Karpas-422 (cell line): ENCODE measurements at regions not wholly inside any gene's neighbourhood (a gene's known extent, or its start where the extent isn't known, plus 50 kb on each side); places are given as distances from the start of the nearest gene placed in this dataset.

ENCODE experiments used
- DNase-seq: peaks from one replicate; pipeline ENCODE4 v3.0.0-alpha.2; 2015
- H2AFZ ChIP-seq: fragments of 200-600 bp; sonication (generic); 2 replicates; pipeline ENCODE4 v1.6.1; 2014; ENCODE audit warnings: antibody characterized with exemption, low read length, mixed read lengths
- H3K27ac ChIP-seq: fragments of 200-600 bp; sonication (generic); 2 replicates; pipeline ENCODE4 v1.5.1; 2014; ENCODE audit warnings: mild to moderate bottlenecking, low read length, moderate library complexity
- H3K27me3 ChIP-seq: fragments of 200-600 bp; sonication (generic); 2 replicates; pipeline ENCODE4 v1.6.1; 2014; ENCODE audit warnings: low read length, mixed read lengths
- H3K36me3 ChIP-seq: fragments of 200-600 bp; sonication (generic); 2 replicates; pipeline ENCODE4 v1.6.1; 2014; ENCODE audit warnings: low read length, mixed read lengths; ENCODE audit not compliant: insufficient read depth
- H3K4me1 ChIP-seq: fragments of 200-600 bp; sonication (generic); 2 replicates; pipeline ENCODE4 v1.6.1; 2014; ENCODE audit warnings: mild to moderate bottlenecking, low read length, mixed read lengths
- H3K4me2 ChIP-seq: fragments of 200-600 bp; sonication (generic); 2 replicates; pipeline ENCODE4 v1.6.1; 2014; ENCODE audit warnings: low read length, low read depth, mild to moderate bottlenecking; ENCODE audit not compliant: poor library complexity, severe bottlenecking
- H3K4me3 ChIP-seq: fragments of 200-600 bp; sonication (generic); 2 replicates; pipeline ENCODE4 v1.5.1; 2014; ENCODE audit warnings: mild to moderate bottlenecking, antibody characterized with exemption, low read length, mixed read lengths
- H3K79me2 ChIP-seq: fragments of 200-600 bp; sonication (generic); 2 replicates; pipeline ENCODE4 v1.6.1; 2014; ENCODE audit warnings: mild to moderate bottlenecking, low read length, mixed read lengths
- H3K9ac ChIP-seq: fragments of 200-600 bp; sonication (generic); 2 replicates; pipeline ENCODE4 v1.6.0; 2014; ENCODE audit warnings: low read length
- H3K9me2 ChIP-seq: fragments of 200-600 bp; sonication (generic), shearing (Covaris generic); replicated peaks from 2 replicates; pipeline ENCODE4 v1.6.0; 2014; ENCODE audit warnings: mild to moderate bottlenecking, low read length, moderate library complexity; ENCODE audit not compliant: insufficient read depth
- H3K9me3 ChIP-seq: fragments of 300-700, 200-600 bp; sonication (generic); 2 replicates; pipeline ENCODE4 v1.6.1; 2014; ENCODE audit warnings: low read length, mixed read lengths
- H4K20me1 ChIP-seq: fragments of 200-600 bp; sonication (generic); 2 replicates; pipeline ENCODE4 v1.6.1; 2014; ENCODE audit warnings: mild to moderate bottlenecking, antibody characterized with exemption, low read length, low read depth; ENCODE audit not compliant: insufficient read depth

DNA sequence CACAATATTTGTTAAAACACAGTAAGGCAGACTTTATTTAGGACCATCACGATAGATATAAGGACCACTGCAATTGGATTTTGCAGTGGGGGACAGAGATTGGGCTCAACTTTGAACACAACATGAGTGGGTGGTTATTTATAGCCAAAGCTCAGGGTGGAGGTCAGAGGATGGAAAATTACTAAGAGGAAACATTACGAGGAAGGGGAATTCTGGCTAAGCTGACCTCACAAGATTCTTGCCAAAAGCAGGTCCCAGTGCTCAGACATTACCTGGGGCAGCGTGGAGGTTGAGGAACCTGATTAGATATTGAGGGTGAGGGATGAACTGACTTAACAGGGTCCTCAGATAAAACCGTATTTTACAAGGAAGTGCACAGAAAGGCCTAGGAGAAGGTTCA is 88.9 kb upstream of the NBEA start:
- no peak for DNase-seq
- no peak overlapping the region for H2AFZ ChIP-seq
- H3K36me3 ChIP-seq: no peaks in the 10 kb centered on the region
- no peak overlapping the region for H3K9ac ChIP-seq
- no peak overlapping the region for H3K27ac ChIP-seq
- H3K9me2 ChIP-seq: no peaks in the 10 kb centered on the region
- no peaks in the 10 kb centered on the region for H3K9me3 ChIP-seq
- no peak overlapping the region for H3K4me3 ChIP-seq
- no peaks in the 10 kb centered on the region for H3K79me2 ChIP-seq
- no peak overlapping the region for H3K4me2 ChIP-seq
- H4K20me1 ChIP-seq: no peaks in the 10 kb centered on the region
- H3K27me3 ChIP-seq: no peaks in the 10 kb centered on the region
- no peaks in the 10 kb centered on the region for H3K4me1 ChIP-seq

DNA sequence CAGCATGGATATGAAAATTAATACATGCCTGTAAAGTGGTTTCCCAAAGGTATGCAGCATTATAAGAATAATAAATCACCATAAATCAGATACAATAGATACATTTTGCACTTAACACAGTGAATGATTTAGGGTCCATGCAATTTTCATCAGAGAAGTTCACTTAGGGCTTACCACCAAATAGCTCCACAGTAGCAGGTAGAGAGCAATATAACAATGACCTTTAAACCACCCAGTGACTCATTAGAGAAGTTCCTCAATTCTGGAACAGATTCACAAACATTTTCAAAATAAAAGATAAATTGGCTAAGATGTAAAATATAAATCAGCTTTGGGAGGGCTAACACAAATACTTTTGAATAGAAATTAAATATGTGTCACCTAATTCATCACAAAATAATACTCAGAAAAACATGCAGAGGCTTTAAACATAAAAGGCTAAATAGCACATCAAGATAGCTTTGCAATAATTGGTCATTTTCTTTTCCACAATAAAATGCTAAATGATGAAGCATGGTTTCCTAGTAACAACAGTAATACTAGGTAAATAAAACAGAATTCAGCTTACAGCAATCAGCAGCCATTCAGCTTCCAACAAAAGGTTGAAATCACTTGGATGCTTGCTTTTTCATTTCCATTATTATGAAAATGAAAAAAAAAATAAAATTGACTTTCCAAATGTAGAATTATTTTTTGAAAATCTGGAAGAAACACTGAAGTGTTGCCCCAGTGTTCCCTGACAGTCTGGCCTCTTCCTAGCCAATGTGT is 84.3 kb upstream of the NBEA start:
- no peak overlapping the region for H3K4me3 ChIP-seq
- H3K9ac ChIP-seq: no peak overlapping the region
- H3K79me2 ChIP-seq: no peaks in the 10 kb centered on the region

DNA sequence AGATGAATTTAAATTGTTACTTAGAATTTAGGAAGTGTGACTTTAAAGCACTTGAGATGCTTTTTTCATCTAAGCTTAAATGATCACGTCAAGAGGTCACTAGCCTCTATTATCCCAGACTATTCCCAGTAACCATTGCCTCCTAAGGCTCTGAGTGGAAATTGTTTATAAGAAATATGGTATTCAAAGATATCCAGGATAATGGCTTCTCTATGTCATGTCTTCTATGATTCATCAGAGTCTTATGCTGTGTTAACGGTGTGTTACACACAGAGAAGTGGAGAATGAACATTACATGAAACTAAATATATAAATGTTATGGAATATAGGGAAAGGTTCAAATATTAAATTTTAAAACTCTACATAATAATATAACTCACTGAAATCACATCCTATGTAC is 79.8 kb upstream of the NBEA start:
- H3K36me3 ChIP-seq: no peaks in the 10 kb centered on the region
- no peaks in the 10 kb centered on the region for H3K9me3 ChIP-seq
- H3K4me1 ChIP-seq: no peaks in the 10 kb centered on the region
- no peak overlapping the region for H3K4me2 ChIP-seq
- H4K20me1 ChIP-seq: no peaks in the 10 kb centered on the region
- H3K9ac ChIP-seq: no peak overlapping the region
- DNase-seq: no peak
- H3K4me3 ChIP-seq: no peak overlapping the region
- H3K79me2 ChIP-seq: no peaks in the 10 kb centered on the region
- no peak overlapping the region for H3K27ac ChIP-seq
- no peaks in the 10 kb centered on the region for H3K9me2 ChIP-seq
- no peaks in the 10 kb centered on the region for H3K27me3 ChIP-seq
- H2AFZ ChIP-seq: no peak overlapping the region

More for the DNA sequence above, 84.3 kb upstream of the NBEA start:
- no peaks in the 10 kb centered on the region for H3K4me1 ChIP-seq
- DNase-seq: no peak
- no peaks in the 10 kb centered on the region for H3K36me3 ChIP-seq
- no peak overlapping the region for H3K4me2 ChIP-seq
- H3K9me3 ChIP-seq: no peaks in the 10 kb centered on the region
- H3K27me3 ChIP-seq: no peaks in the 10 kb centered on the region
- H2AFZ ChIP-seq: no peak overlapping the region
- H4K20me1 ChIP-seq: no peaks in the 10 kb centered on the region
- no peak overlapping the region for H3K27ac ChIP-seq
- H3K9me2 ChIP-seq: no peaks in the 10 kb centered on the region

DNA sequence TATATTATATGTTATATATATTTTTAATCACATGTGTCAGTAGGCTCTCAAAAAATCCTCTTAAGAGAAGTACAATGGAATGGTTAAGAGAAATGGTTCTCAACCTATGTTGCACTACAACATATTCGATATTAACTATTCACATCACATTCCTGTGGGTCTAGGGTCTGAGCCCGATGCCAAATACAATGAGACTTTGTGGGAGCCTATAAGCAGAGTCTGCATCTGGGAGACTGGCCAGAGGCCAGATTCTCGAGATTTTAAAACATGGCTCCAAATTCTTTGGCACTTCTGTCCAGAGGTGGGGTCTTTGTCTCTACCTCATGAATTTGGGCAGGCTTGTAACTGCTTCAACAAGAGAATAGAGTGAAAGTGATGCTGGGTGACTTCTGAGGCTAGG is 79.4 kb upstream of the NBEA start:
- Histone ChIP-seq H3K36me3 (no peaks in the 10 kb centered on the region), H2AFZ (no peak overlapping the region), H4K20me1 (no peaks in the 10 kb centered on the region), H3K9me2 (no peaks in the 10 kb centered on the region), H3K4me3 (no peak overlapping the region), H3K9me3 (no peaks in the 10 kb centered on the region), H3K4me1 (no peaks in the 10 kb centered on the region), H3K79me2 (no peaks in the 10 kb centered on the region), H3K4me2 (no peak overlapping the region), H3K9ac (no peak overlapping the region), H3K27me3 (no peaks in the 10 kb centered on the region), H3K27ac (no peak overlapping the region)
- no peak for DNase-seq

DNA sequence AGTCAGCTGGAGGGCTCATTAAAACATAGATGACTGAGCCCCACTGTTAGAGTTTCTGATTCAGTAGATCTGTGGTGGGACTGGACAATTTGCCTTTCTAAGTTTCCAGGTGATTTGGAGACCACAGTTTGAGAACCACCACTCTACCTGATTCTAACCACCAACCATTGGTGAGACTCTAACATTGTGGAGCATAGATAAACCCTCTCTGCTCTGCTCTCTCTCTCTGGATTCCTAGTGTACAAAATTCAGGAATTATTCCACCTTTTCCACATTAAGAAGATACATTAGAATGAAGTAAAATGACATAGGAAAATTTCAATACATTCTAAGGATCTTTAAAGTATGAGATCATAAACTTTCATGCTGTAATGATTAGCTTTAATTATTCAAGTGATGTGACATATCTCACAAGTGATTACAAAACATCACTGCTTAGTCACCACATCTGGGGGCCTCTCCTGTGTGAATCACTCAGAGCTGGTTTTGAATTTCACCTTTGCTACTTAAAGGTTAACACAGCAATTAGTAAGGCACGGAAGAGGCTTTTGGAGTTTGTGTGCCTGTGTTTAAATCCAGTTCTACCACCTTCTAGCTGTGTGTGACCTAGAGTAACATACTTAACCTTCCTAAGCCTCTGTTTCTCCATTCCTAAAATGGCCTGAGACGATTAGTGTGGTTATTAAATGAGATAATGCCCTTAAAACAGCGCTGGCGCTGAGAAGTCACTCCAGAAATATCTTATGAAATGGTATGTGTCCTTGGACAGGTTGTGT is 78.5 kb upstream of the NBEA start:
- no peak for DNase-seq
- Histone ChIP-seq H3K36me3 (no peaks in the 10 kb centered on the region), H3K27me3 (no peaks in the 10 kb centered on the region), H3K4me3 (no peak overlapping the region), H3K27ac (no peak overlapping the region), H3K9me3 (no peaks in the 10 kb centered on the region), H3K4me2 (no peak overlapping the region), H3K79me2 (no peaks in the 10 kb centered on the region), H2AFZ (no peak overlapping the region), H3K9ac (no peak overlapping the region), H4K20me1 (no peaks in the 10 kb centered on the region), H3K9me2 (no peaks in the 10 kb centered on the region), H3K4me1 (no peaks in the 10 kb centered on the region)

DNA sequence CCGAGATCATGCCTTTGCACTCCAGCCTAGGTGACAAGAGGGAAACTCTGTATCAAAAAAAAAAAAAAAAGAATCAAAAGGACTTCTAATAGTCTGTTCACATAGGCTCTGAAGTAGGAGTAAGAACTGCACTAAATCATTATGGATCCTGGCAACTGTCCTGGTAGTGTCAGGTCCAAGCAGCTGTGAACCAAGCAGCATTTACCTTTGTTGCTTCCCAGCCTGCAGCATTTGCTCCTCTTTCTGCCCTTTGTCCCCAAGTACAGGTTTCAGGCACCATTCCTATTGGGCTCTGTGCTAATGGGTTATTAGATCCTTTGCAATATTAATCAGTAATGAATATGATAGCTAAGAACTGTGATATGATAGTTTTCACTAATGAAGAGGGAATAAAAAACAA is 77.4 kb upstream of the NBEA start:
- Histone ChIP-seq H3K9me3 (no peaks in the 10 kb centered on the region), H2AFZ (no peak overlapping the region), H3K4me2 (no peak overlapping the region), H3K36me3 (no peaks in the 10 kb centered on the region), H3K4me1 (no peaks in the 10 kb centered on the region), H3K79me2 (no peaks in the 10 kb centered on the region), H3K4me3 (no peak overlapping the region), H4K20me1 (no peaks in the 10 kb centered on the region), H3K27ac (no peak overlapping the region), H3K9me2 (no peaks in the 10 kb centered on the region), H3K27me3 (no peaks in the 10 kb centered on the region), H3K9ac (no peak overlapping the region)
- no peak for DNase-seq

DNA sequence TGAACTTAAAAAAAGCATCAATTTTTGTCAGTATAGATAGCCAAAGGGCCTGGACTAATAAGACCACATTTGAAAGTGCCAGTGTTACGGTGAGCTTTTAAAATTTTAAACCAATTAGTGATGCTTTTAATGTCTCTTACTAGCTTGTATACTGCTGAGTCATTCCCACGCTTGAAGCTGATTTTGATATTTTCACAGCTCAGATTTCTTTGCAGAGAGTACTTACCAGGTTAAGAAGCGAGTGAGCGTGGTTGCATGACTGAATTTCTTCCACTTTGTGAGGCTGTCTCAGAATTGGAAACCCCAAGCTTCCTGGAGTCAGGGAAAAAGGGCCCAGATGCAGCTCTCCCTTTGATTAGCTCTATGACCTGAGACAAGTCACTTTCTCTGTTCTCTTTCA is 74.5 kb upstream of the NBEA start:
- DNase-seq: no peak
- H3K27ac ChIP-seq: no peak overlapping the region
- H3K27me3 ChIP-seq: no peaks in the 10 kb centered on the region
- no peaks in the 10 kb centered on the region for H3K9me2 ChIP-seq
- no peaks in the 10 kb centered on the region for H4K20me1 ChIP-seq
- no peaks in the 10 kb centered on the region for H3K79me2 ChIP-seq
- H3K9me3 ChIP-seq: no peaks in the 10 kb centered on the region
- no peak overlapping the region for H3K9ac ChIP-seq
- H2AFZ ChIP-seq: no peak overlapping the region
- no peaks in the 10 kb centered on the region for H3K36me3 ChIP-seq
- no peak overlapping the region for H3K4me3 ChIP-seq
- H3K4me2 ChIP-seq: no peak overlapping the region
- no peaks in the 10 kb centered on the region for H3K4me1 ChIP-seq

DNA sequence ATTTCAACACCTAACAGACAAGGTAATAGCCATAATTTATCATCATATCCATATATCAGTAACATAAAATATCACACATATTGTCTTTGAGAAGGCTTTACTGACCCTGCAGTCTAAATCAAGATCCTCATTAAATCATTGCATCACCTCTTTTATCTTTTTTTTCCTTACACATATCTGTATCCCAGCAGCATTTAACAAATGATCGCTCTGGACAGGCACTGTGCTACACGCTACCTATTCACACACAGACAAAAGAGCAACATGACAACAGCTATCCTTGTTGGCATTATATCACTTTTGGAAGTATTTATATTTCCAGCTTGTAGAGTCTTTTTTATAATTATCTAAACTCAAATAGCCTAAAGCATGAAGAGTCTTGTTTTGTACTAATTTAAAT is 73.3 kb upstream of the NBEA start:
- Histone ChIP-seq H3K9me2 (no peaks in the 10 kb centered on the region), H3K27me3 (no peaks in the 10 kb centered on the region), H3K4me2 (no peak overlapping the region), H3K27ac (no peak overlapping the region), H3K4me1 (no peaks in the 10 kb centered on the region), H3K4me3 (no peak overlapping the region), H3K36me3 (no peaks in the 10 kb centered on the region), H4K20me1 (no peaks in the 10 kb centered on the region), H3K9ac (no peak overlapping the region), H2AFZ (no peak overlapping the region), H3K9me3 (no peaks in the 10 kb centered on the region), H3K79me2 (no peaks in the 10 kb centered on the region)
- DNase-seq: no peak
